HG03520 (cell line): ENCODE measurements at regions not wholly inside any gene's neighbourhood (a gene's known extent, or its start where the extent isn't known, plus 50 kb on each side); places are given as distances from the start of the nearest gene placed in this dataset.

Experiments used
- ATAC-seq: cut with Tn5 transposase; IDR thresholded peaks from one replicate; pipeline ENCODE4 v1.9.1; 2021; ENCODE audit warnings: mild to moderate bottlenecking, moderate library complexity; ENCODE audit not compliant: unreplicated experiment

GRCh38 chr13:105502193-105502592 lies 1033.3 kb downstream of the EFNB2 start:
- ATAC-seq: no peak

DNA sequence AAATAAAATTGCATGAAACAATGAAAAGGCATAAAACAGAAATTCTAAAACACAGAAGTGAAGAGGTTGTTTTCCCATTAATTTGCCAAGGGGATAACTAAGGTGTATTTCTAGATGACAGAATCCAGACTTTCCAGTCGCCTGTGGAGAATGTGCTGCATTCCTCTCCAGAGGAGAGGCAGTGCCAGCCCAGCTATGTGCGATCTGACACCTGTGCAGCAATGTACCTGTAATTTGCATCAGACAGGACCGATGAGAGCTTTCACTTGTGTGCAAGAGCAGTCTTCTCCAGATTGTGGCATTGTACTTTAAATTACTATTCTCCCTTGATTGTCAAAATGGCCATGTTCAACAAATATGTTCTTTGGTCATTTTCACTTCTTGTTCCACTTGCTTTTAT lies 1037.9 kb downstream of the EFNB2 start:
- ATAC-seq: no peak

DNA sequence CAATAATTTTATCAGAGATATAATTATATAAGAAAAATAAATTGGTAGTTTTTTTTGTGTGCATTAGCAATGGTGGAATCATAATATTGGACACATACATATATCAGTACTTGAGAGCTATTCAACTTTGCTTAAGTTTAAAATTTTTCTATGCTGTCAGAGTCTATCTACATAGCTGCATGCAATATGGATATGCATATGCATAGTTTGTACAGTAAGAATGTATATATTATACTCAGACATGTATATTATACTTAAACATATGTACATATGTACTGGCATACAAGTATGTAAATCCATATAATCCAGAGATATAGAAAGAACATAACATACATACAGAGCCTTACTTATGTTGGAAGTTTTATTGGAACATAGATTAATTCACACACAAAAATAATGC lies 1043.2 kb downstream of the EFNB2 start:
- no peak for ATAC-seq

- ATAC-seq: no peak
Measured at GRCh38 chr13:105491345-105491744, 1044.1 kb downstream of the EFNB2 start.

GRCh38 chr13:105485081-105485480 lies 1050.4 kb downstream of the EFNB2 start:
- ATAC-seq: no peak

DNA sequence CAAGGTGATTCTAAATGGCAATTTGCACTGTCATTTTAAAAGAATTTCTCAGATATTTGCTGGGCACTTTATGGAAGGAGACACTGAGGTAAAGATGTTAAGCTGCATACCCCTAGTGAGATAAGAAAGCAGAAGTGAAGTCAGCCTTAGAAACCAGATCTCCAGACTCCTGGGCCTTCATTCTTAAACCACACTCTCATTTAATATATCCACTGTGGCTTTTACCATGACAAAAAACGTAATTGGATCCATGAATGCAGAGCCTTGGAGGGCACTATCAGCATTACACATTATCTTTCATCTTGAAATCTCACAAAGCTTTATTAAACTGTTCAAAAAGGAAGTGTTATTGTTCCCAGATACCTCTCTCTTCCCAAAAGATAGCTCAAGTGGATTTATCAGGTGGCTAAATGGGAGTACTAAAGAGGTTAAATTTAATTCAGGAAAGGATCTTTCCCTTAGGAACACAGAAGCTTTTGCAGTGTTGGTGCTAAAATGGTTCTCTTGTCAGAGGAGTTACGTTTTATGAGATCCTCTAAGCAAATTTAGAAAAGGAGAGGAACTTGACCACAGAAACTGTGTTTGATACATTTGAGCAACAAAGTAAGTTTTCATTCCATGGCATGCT lies 1060.4 kb downstream of the EFNB2 start:
- no peak for ATAC-seq

- ATAC-seq: no peak
Measured at GRCh38 chr13:105471673-105472072, 1063.8 kb downstream of the EFNB2 start.

DNA sequence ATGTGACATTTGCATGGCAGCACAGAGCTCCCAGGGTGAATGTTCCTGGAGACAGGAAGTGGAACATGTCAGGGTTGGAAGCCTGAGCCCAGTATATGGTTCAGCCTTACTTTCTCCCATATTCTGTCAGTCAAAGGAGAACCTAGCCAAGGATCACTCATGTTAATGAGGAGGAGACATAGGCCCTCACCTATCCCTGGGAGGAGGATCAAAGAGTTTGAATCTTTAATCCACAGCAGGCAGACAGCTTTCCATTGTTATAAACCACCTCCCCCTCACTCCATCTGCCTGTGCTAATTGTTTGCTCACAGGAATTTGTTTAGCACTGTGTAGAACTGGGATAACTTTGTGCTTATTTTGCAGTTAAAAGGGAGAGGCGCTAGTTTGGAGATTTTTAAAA lies 1069.1 kb downstream of the EFNB2 start:
- ATAC-seq: no peak

- no peak for ATAC-seq
Measured at GRCh38 chr13:105465745-105466144, 1069.7 kb downstream of the EFNB2 start, which contains the start of gene DAOA. TSS of gene DAOA (plus strand) at chr13:105466045.

GRCh38 chr13:105465251-105465650 lies 1070.2 kb downstream of the EFNB2 start:
- ATAC-seq: no peak

- no peak for ATAC-seq
Measured at GRCh38 chr13:105464249-105464648, 1071.2 kb downstream of the EFNB2 start.

GRCh38 chr13:105463011-105463501 lies 1072.4 kb downstream of the EFNB2 start:
- no peak for ATAC-seq

DNA sequence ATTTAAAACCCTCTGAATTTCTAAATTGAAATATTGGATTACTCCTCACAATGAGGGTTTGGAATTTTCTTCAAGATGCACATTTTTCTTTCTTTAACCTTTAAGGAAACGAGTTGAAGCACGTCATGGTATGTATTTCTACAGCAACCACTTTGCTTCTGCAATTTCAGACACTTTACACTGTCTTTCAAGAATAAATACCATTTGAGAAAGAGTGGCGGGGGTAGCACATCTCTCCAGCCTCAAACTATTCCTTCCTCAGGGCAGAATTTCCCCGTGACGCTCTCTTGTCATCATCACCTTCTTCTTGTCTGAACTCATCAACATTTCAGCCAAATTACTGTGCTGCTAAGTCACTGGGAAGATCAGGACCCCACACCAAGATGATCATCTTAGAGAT lies 1073.4 kb downstream of the EFNB2 start:
- no peak for ATAC-seq

GRCh38 chr13:105452895-105453294 lies 1082.6 kb downstream of the EFNB2 start:
- no peak for ATAC-seq

DNA sequence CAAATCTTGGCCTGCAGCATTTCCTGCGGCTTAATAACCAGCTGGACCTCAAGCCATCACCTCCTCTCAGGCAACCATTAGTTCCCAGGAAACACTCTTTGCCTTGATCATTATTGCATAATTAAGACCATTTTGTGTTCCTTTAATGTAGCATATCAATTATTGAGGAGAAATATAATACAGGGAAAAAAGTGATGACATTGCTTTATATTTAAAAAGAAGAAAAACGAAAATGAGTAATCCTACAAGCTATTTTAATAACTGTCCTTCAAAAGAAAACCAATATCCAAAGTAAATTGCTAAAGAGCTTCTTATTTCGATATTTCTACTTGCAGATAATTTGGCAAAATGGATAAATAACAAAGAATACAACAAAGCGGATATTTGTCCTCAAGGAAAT lies 1084.7 kb downstream of the EFNB2 start:
- no peak for ATAC-seq

- no peak for ATAC-seq
Measured at GRCh38 chr13:105448811-105449210, 1086.7 kb downstream of the EFNB2 start.

GRCh38 chr13:105446197-105446596 lies 1089.3 kb downstream of the EFNB2 start:
- no peak for ATAC-seq

- ATAC-seq: no peak
Measured at GRCh38 chr13:105445796-105446195, 1089.7 kb downstream of the EFNB2 start.

DNA sequence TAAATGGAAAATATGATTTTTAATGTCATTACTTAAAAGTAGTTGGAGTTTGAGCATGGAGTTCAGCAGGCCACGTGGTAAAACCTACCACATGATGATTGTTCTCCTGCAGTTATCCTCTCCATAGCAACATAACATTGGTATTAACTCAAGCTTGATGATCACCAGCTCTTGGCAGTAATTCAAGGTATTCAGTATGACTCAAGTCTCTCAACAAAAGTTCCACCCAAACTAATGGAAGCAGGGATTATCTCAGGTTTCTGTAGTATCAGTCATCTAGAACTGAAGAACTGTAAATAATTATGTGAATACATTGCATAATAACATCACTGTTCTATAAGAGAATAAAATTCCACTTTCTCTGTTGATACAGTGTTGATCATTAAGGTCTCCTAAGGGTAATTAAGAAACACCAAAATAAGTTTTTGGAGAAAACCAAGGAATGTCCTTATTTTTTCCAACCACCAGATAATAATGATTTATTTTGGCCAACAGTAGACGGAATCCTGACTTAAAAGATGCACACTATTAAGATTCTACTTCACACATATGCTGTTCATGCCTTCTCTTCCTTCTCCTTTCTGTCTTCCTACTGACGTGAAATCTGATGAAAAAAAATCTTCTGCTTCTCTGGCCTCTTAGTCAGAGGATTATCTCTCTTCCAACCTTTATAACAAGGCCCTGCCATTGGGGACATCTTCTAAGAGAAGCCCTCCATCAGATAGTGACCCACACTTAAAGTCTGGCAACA lies 1092.3 kb downstream of the EFNB2 start:
- ATAC-seq: no peak

DNA sequence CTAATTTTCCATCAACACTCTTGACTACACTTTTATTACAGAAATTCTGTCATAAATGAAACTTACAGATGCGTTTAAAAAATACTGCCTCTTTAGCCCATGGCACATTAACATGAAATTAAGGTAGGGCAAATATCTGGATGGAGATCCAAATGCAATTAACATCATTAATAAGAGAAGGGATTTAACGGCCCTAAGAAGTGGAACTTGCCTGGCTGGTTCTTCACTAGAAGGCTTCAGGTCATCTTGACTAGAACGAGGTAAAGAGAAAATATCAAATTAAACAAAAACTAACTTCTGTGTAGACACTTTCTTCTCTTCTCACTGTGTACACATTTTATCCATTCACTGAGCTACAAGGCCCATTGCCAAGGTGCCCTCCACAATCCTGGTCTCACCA lies 1093.4 kb downstream of the EFNB2 start:
- ATAC-seq: no peak

DNA sequence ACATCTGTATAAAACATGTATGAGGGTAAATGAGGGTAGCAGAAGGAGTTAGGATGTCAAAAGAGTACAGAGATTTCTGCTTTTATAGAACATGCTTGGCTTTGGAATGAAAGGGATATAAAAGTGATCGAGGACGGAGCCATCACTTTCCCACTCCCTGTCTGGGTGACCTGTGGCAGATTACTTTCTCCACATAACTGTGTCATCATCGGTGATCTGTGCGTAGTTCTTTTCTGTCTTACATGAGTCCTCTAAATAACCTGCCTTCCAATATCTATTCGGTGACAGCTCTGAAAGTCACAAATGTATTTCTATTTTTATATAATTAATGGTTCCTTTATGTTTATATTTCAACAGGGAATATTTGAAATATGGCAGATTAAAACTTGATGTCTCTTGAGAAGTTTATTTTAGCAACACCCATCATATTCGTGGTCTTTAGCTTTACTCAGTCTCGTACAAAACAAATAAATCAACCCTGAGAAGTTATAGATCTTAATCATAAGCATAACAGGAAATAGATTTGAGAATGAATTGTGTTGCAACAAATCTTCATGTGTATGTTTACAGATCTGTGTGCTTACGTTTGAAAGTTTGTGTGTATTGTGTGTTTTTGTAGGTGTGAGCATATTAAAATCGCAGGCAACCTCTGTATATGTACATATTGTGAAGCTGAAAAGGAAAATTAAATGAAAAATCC lies 1094.3 kb downstream of the EFNB2 start:
- ATAC-seq: no peak

DNA sequence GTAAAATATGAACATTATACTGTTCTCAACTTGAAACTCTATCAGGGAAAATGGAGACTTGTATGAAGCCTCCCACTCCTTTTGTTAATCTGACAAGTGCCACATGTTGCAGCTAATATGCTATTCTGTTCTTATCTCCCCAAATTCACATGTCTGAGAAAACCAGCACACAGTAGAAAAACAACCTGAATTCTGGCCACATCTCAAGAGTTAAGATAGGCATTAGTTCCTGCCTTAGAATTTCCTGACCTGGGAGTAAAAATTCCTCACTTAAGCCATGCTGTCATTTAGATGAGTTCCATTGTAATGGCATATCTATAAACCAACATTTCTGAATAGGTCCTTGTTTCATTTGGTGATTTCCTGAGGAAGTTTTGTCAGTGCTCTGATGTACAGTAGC lies 1098.5 kb downstream of the EFNB2 start:
- no peak for ATAC-seq
